ENCODE measurements at regions not wholly inside any gene's neighbourhood (a gene's known extent, or its start where the extent isn't known, plus 50 kb on each side); places are given as distances from the start of the nearest gene placed in this dataset.
"Not testable (repeated sequence)": the region's sequence is repeated elsewhere in the genome, so short reads cannot be mapped to it uniquely, and the experiment has no call there.

DNA sequence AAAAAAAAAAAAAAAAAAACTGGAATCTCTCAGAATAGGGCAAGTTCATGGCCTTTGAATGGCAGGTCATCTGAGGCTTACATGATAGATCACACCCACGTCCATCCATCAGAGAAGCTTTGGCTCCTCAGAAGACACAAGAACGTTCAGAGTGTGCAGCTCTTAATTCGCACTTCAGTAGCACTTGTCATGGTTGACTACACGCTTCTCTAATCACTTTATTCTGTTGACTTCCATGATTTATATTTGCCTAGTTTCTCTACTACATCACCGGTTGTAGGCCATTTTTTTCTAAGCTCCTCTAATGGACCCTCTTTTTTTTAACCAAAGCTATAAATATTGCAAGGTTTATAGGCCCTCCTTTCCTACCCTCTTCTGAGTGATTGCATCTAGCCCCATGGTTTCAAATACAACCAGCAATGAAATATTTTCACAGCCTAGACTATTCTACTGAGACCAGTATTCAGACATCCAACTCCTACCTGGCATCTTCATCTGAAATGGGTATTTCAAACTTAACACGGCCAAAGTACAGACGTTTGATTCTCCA lies 305.4 kb upstream of the CELF2 start:
- DNase-seq: no peak

DNA sequence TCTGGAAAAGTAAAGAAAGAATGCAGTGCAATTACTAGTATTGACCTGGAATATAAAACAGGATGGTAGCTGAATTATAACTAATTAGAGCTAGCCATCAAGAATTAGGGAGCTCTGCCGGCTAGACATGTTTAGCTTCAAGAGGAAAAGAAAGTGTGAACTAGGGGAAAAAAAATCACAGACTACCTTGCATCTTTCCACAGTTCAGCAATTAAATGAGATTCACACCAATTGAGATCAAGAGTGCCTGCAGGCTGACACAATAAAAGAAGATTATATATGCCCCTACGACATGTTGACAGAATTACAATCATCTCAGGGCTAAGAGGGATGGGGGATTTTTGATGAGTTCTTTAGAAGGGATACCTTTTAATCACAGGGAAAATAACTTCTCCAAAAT lies 303.3 kb upstream of the CELF2 start:
- no peak for DNase-seq

DNA sequence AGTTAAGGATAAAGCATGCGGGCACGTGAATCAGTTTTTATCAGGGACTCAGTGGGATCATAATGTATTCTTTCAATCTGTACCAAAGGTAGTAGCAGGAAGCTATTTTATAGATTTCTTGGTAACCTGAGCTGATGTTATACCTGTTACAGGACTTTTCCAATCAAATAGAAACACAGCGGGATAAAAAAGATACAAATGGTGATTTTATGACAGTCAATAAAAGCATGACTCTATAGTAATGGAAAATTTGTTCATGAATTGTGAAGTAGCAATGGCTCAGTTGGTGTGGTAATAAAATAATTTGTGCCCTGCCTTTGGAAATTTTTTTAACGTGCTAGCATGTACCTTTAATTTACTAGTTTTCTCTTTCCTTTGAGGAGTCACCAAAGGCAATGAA lies 300.7 kb upstream of the CELF2 start:
- DNase-seq: no peak

- DNase-seq: no peak
Measured at GRCh38 chr10:10722422-10722821, 295.2 kb upstream of the CELF2 start.

DNA sequence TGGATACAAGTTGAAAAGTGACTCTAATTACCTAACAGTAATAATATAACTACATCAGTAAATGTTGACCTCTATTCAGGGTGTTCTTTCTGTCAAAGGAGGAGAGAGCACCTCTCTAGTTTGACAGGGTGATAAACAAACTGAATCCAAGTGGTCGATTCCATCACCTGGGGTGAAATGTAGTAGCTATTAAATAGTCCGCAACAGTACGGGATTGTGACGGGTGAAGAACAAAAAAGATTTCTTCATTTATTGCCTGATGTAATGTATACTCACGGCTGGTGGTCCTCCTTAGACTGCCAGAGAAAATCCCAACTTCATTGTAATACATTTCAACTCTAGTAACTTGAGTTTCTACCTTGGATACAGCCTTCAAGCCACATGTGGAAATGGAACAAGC lies 292.5 kb upstream of the CELF2 start:
- no peak for DNase-seq

DNA sequence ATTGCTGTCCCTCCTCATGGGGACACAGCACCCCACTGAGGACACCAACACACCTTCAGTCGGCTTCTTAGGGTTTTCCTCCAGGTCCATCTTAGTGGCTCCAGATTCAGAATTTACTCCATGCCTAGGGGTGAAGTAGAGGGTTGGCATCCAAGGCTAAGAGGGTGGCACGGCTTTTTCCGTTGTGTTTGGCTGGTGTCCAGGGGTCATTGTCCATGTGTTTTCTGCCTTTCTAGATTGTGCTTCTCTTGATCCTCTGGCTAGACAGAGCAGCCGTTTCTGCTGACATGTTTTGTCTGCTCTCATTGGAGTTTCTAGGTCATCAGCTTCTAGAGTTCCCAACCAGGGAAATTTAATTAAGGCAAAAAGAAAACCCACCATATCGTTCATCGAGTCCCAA lies 291.6 kb upstream of the CELF2 start:
- DNase-seq: no peak

DNA sequence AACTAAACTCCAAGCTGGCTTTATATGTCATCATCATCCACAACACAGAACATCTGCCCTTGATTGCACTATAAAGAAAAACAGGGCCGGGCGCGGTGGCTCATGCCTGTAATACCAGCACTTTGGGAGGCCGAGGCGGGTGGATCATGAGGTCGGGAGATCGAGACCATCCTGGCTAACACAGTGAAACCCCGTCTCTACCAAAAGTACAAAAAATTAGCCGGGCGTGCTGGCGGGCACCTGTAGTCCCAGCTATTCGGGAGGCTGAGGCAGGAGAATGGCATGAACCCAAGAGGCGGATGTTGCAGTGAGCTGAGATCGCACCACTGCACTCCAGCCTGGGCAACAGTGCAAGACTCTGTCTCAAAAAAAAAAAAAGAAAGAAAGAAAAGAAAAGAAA lies 290.3 kb upstream of the CELF2 start:
- DNase-seq: not testable (repeated sequence)

GRCh38 chr10:10727812-10728211 lies 289.9 kb upstream of the CELF2 start:
- no peak for DNase-seq

DNA sequence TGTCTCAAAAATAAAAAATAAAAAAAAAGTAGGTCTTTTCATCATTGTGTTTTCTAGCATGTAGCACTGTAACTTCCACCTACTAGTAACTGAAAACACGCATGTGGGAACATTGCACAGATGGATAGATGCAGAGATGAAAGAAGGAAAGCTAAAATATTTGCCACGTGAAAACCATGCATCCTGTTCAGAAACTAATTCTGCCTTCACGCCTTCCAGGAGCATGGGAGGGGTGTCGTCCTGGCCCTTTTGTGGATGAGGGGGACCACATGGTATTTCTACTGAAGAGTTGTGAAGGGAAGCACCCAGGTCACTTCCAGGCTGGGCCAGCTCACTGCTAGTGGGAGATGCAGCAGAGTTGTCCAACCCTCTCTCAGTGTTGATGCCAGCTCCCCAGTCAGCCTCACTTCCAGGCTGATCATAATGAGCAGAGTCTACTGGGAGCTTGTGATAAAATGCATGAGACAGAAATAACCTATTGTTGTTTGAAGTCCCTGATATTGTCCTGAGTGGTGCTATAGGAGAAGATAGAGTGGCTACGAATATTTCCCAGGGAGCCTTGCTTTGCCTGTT lies 287.1 kb upstream of the CELF2 start:
- DNase-seq: no peak

- no peak for DNase-seq
Measured at GRCh38 chr10:10731366-10731765, 286.3 kb upstream of the CELF2 start.

- DNase-seq: no peak
Measured at GRCh38 chr10:10734356-10735064, 283.2 kb upstream of the CELF2 start.

- no peak for DNase-seq
Measured at GRCh38 chr10:10745291-10745690, 272.4 kb upstream of the CELF2 start.

DNA sequence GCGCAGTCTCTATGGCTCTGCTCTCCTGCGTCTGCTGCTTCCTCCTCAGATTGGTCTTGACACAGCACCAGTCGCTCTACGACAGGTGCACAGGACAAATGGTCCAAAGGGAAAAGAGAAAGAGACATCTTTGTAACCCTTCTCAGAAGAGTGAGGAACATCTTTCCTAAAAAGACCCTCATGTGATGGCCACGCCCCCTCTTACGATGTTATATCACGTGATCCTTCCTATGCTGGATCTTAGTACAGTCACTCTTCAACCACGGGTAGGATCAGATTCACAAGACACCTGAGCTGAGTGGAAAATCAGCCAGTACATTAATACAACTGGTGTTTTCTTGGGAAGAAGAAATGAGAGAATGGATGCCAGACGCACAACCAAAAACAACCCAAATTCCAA lies 262.2 kb upstream of the CELF2 start:
- DNase-seq: no peak

- DNase-seq: no peak
Measured at GRCh38 chr10:10758306-10758705, 259.4 kb upstream of the CELF2 start.

- not testable (repeated sequence) for DNase-seq
Measured at GRCh38 chr10:10759806-10760205, 257.9 kb upstream of the CELF2 start.

DNA sequence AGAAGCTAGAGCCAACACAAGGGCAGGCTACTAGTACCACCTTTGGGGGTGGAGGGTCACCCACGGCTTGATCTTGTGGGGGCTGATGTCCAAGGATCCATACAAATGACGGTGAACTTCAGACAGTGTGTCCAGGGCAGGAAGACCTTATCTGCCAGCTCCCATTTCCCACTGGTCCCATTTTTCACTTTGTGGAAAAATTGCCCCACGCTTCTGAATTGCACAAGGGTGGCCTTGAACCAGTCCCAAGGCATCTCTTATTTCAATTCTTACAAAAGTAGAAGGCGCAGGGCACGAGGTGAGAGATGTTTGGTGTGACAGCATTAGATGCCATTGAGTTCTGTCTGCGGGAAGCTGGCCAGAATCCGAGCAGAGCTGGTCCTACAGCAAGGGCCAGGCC lies 252.7 kb upstream of the CELF2 start:
- no peak for DNase-seq

- no peak for DNase-seq
Measured at GRCh38 chr10:10772411-10772810, 245.3 kb upstream of the CELF2 start.

DNA sequence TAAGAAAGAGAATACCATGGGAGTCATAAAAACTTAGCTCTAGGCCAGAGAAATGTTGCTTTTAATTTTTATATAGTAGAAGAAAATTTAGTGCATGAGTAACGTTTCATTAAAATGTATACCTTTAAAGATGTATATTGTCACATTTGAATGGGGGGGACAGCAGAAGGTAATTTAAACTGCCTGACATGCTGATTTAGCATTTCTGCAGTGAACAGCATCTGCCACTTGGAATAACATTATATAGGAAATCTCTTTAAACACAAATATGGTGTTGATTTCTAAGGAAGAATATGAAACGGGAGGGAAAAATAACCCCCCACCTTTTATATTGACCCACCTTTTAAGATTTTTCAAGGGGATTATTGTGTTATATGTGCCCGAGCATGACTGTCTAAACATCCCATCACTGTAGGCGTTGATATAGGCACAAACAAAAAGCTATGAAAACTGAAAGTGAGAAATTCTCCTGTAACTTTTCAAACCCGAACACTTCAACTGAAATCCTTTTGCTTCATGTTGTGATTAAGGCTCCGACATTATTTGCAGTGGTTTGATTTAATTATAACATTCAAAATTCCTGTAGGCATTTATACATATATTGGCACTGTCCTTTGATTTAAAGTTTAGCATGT lies 244.7 kb upstream of the CELF2 start:
- no peak for DNase-seq

- no peak for DNase-seq
Measured at GRCh38 chr10:10774416-10774815, 243.3 kb upstream of the CELF2 start.

- DNase-seq: no peak
Measured at GRCh38 chr10:10776363-10776762, 241.3 kb upstream of the CELF2 start.

GRCh38 chr10:10777279-10777678 lies 240.4 kb upstream of the CELF2 start:
- DNase-seq: no peak

GRCh38 chr10:10777723-10778122 lies 239.9 kb upstream of the CELF2 start:
- no peak for DNase-seq

GRCh38 chr10:10778959-10779358 lies 238.7 kb upstream of the CELF2 start:
- DNase-seq: no peak

- no peak for DNase-seq
Measured at GRCh38 chr10:10779511-10779910, 238.2 kb upstream of the CELF2 start.

All from T-helper 2 cell (primary cell).